Smooth muscle cell (in vitro differentiated cells): ENCODE measurements at regions not wholly inside any gene's neighbourhood (a gene's known extent, or its start where the extent isn't known, plus 50 kb on each side); places are given as distances from the start of the nearest gene placed in this dataset.
A peak's percentile ranks its signal among the peaks of the same experiment; 100 is the strongest.

Source experiments
- DNase-seq: peaks from one replicate; lab custom pipeline; 2025; ENCODE audit not compliant: unreplicated experiment; lab: John Stamatoyannopoulos, UW
- H2AFZ ChIP-seq: fragments of 200-600 bp; sonication (generic); 2 replicates; pipeline ENCODE4 v1.6.0; 2016; ENCODE audit warnings: antibody characterized with exemption, low read depth, mild to moderate bottlenecking
- H3F3A ChIP-seq: fragments of 200-600 bp; sonication (generic); 2 replicates; pipeline ENCODE4 v1.6.0; 2017; ENCODE audit warnings: antibody characterized with exemption, low read depth
- H3K27ac ChIP-seq: fragments of 200-600 bp; sonication (generic); 2 replicates; pipeline ENCODE4 v1.5.1; 2016; ENCODE audit warnings: low read depth, mild to moderate bottlenecking
- H3K27me3 ChIP-seq: fragments of 200-600 bp; sonication (generic); 2 replicates; pipeline ENCODE4 v1.6.1; 2016; ENCODE audit warnings: low read depth, mild to moderate bottlenecking
- H3K36me3 ChIP-seq: fragments of 200-600 bp; sonication (generic); 2 replicates; pipeline ENCODE4 v1.5.1; 2016; ENCODE audit warnings: low read depth
- H3K4me1 ChIP-seq: fragments of 200-600 bp; sonication (generic); 2 replicates; pipeline ENCODE4 v1.5.1; 2016; ENCODE audit warnings: low read depth
- H3K4me2 ChIP-seq: fragments of 200-600 bp; sonication (generic); 2 replicates; pipeline ENCODE4 v1.6.0; 2016; ENCODE audit warnings: mild to moderate bottlenecking
- H3K4me3 ChIP-seq: fragments of 200-600 bp; sonication (generic); 2 replicates; pipeline ENCODE4 v1.5.1; 2016; ENCODE audit warnings: mild to moderate bottlenecking
- H3K79me2 ChIP-seq: fragments of 200-600 bp; sonication (generic); 2 replicates; pipeline ENCODE4 v1.6.0; 2016; ENCODE audit warnings: low read depth, mild to moderate bottlenecking
- H3K9ac ChIP-seq: fragments of 200-600 bp; sonication (generic); 2 replicates; pipeline ENCODE4 v1.6.0; 2016; ENCODE audit warnings: low read depth
- H3K9me3 ChIP-seq: fragments of 200-600 bp; sonication (generic); replicated peaks from 2 replicates; pipeline ENCODE4 v1.5.1; 2016; ENCODE audit warnings: low read depth
- H4K20me1 ChIP-seq: fragments of 200-600 bp; sonication (generic); 2 replicates; pipeline ENCODE4 v1.6.0; 2016; ENCODE audit warnings: low read depth
- CTCF ChIP-seq: fragments of 200-600 bp; sonication (generic); IDR thresholded peaks from 2 replicates; pipeline ENCODE4 v1.5.1; 2017; ENCODE audit warnings: borderline replicate concordance, mild to moderate bottlenecking, antibody characterized with exemption; ENCODE audit not compliant: insufficient read depth, poor library complexity, severe bottlenecking
- WGBS: methylation state at CpG from one replicate; pipeline ENCODE4 v1.1.7; 2016; ENCODE audit warnings: low lambda C conversion rate; 5-methylcytosine and 5-hydroxymethylcytosine counted together

DNA sequence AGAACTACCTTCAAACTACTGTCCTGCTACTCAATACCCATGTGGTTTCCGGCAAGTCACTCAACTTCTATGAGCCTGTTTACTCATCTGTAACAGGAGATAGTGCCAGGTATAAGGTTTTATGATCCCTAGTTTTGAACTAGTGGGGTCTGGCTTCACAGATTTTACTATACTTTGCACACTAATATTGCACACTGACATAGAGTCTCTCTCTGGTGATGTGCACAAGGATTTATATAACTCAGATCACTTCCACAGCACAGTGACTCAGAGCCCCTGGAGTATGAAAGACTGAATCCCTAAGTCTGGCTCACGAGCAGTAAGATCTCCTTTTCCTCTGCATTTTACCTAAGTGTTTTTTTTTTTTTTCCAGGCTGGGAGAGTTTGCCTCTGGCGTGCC is 69.7 kb upstream of the SLC38A2 start:
- H3K36me3 ChIP-seq, result no peaks in the 10 kb centered on the region
- 38% methylated on average over 3 of the region's 3 CpGs for WGBS
- peaks cover 8% of the 10 kb centered on the region for H3K4me1 ChIP-seq
- H3K9me3 ChIP-seq, result no peaks in the 10 kb centered on the region
- no peaks in the 10 kb centered on the region for H3K27me3 ChIP-seq
- DNase-seq, result no peak
- no peak overlapping the region for H2AFZ ChIP-seq
- no peaks in the 10 kb centered on the region for H3K79me2 ChIP-seq
- no peaks in the 10 kb centered on the region for H4K20me1 ChIP-seq
- no peak overlapping the region for H3K4me3 ChIP-seq
- TF ChIP-seq CTCF, result no peak
- peak overlapping the region; percentile 47 for H3K4me2 ChIP-seq
- H3K9ac ChIP-seq, result no peak overlapping the region
- H3F3A ChIP-seq, result no peaks in the 10 kb centered on the region
- peak overlapping the region; percentile 74 for H3K27ac ChIP-seq

GRCh38 chr12:46439793-46440511 is 67.4 kb upstream of the SLC38A2 start:
- TF ChIP-seq CTCF, result no peak
- Histone ChIP-seq H2AFZ (no peak overlapping the region), H3K79me2 (no peaks in the 10 kb centered on the region), H3F3A (no peaks in the 10 kb centered on the region), H3K36me3 (no peaks in the 10 kb centered on the region), H4K20me1 (no peaks in the 10 kb centered on the region), H3K27me3 (no peaks in the 10 kb centered on the region), H3K9me3 (no peaks in the 10 kb centered on the region), H3K4me3 (no peak overlapping the region), H3K9ac (no peak overlapping the region), H3K4me1 (peaks cover 8% of the 10 kb centered on the region), H3K27ac (no peak overlapping the region), H3K4me2 (no peak overlapping the region)
- 89% methylated on average over 5 of the region's 5 CpGs for WGBS
- no peak for DNase-seq

DNA sequence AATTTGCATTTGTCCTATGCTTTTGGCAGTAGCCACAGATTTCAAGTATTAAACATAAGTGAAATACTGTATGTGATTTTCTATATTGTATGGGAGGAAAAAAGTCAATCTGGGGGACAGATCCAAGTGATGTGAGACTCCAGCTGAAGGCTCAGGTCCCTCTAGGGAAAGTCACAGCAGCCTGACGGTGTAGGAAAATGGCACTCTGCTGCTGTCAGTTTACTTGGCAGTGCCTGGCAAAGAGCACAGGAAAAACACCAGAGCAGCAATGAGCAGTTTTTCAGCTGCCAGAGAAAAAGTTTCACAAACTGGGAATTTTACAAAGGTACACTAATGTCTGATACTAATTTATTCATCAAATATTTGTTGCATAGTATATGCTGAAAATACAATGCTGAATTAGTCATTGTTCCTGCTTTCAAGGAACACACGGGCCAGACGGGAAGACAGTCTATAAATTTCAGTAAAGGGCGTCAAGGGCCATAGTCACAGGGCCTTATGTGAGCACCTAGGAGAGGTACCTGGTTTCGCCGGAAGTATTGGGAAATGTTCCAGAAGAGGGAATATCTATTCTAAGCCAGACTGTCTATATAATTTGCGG is 66.2 kb upstream of the SLC38A2 start:
- no peak overlapping the region for H3K4me3 ChIP-seq
- DNase-seq, result no peak
- H3K79me2 ChIP-seq, result no peaks in the 10 kb centered on the region
- no peaks in the 10 kb centered on the region for H3K36me3 ChIP-seq
- H3K4me2 ChIP-seq, result no peak overlapping the region
- no peak overlapping the region for H2AFZ ChIP-seq
- H4K20me1 ChIP-seq, result no peaks in the 10 kb centered on the region
- H3K27me3 ChIP-seq, result no peaks in the 10 kb centered on the region
- no peak for TF ChIP-seq CTCF
- peaks cover 8% of the 10 kb centered on the region for H3K4me1 ChIP-seq
- no peaks in the 10 kb centered on the region for H3K9me3 ChIP-seq
- no peak overlapping the region for H3K27ac ChIP-seq
- no peaks in the 10 kb centered on the region for H3F3A ChIP-seq
- 91% methylated on average over 7 of the region's 7 CpGs for WGBS
- H3K9ac ChIP-seq, result no peak overlapping the region

DNA sequence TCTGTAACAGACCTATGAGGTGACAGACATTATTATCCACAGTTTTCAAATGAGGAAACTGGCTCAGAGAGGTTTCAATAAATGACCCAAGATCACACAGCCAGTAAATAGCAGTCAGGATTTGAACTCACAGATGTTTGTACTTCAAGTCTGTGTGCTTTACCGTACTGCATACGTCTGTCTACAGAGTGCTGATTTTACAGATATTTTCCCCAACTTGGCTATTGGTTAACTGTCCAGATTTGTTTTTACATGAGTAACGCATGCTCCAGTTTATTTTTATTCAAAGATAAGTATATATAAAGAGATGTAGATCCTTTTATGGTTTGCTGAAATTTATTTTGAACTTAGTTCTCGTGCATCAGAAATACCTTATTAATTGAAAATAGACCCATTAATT is 65.7 kb upstream of the SLC38A2 start:
- Histone ChIP-seq H3K9me3 (no peaks in the 10 kb centered on the region), H3K27me3 (no peaks in the 10 kb centered on the region), H3K4me1 (peaks cover 8% of the 10 kb centered on the region), H3F3A (no peaks in the 10 kb centered on the region), H2AFZ (no peak overlapping the region), H3K36me3 (no peaks in the 10 kb centered on the region), H4K20me1 (no peaks in the 10 kb centered on the region), H3K9ac (no peak overlapping the region), H3K4me2 (no peak overlapping the region), H3K4me3 (no peak overlapping the region), H3K79me2 (no peaks in the 10 kb centered on the region), H3K27ac (no peak overlapping the region)
- TF ChIP-seq CTCF, result no peak
- no peak for DNase-seq
- WGBS, result 66% methylated on average over 4 of the region's 4 CpGs
